Esophagus muscularis mucosa (tissue), 3 donors: ENCODE measurements at regions not wholly inside any gene's neighbourhood (a gene's known extent, or its start where the extent isn't known, plus 50 kb on each side); places are given as distances from the start of the nearest gene placed in this dataset.

Source experiments
- POLR2A ChIP-seq: fragments of 450-650 bp; IDR thresholded peaks from one replicate; pipeline ENCODE4 v1.6.1; 2017; ENCODE audit warnings: antibody characterized with exemption, moderate library complexity, mild to moderate bottlenecking, low read depth
- TF ChIP-seq, protein P1 (sequence below), 3 experiments: fragments of 200-600 bp in 2 of 3; fragments of 450-650 bp in 1 of 3; sonication (generic) in 2 of 3; IDR thresholded peaks; one replicate each; pipeline ENCODE4 v1.5.1; 2017 to 2019; ENCODE audit warnings: antibody characterized with exemption in 3 of 3, mild to moderate bottlenecking in 2 of 3, moderate library complexity in 1 of 3

DNA sequence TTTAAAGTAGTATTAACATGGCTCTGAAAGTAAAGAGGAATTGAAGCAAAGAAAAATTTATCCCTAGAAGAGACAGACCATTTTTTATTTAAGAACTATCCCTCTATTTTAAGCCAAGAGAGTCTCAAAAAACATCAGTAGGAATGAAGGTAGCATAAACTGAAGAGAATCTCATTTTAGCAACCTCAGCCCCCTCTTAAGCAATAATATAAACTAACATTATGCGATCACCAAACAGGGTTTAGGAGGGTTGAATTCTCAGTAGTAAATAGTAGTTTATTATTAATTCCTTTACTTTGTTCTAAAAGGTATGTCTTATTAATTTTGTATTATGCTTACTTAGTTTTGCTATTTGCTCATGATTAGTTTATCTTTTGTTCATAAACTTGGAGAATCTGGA is 287.4 kb downstream of the CDK5RAP2 start:
- TF ChIP-seq, protein P1, sequence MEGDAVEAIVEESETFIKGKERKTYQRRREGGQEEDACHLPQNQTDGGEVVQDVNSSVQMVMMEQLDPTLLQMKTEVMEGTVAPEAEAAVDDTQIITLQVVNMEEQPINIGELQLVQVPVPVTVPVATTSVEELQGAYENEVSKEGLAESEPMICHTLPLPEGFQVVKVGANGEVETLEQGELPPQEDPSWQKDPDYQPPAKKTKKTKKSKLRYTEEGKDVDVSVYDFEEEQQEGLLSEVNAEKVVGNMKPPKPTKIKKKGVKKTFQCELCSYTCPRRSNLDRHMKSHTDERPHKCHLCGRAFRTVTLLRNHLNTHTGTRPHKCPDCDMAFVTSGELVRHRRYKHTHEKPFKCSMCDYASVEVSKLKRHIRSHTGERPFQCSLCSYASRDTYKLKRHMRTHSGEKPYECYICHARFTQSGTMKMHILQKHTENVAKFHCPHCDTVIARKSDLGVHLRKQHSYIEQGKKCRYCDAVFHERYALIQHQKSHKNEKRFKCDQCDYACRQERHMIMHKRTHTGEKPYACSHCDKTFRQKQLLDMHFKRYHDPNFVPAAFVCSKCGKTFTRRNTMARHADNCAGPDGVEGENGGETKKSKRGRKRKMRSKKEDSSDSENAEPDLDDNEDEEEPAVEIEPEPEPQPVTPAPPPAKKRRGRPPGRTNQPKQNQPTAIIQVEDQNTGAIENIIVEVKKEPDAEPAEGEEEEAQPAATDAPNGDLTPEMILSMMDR (IDR thresholded peaks at IDR 0.05) = no peak
- TF ChIP-seq POLR2A = no peak
